NCI-H226 (cell line): ENCODE measurements at regions not wholly inside any gene's neighbourhood (a gene's known extent, or its start where the extent isn't known, plus 50 kb on each side); places are given as distances from the start of the nearest gene placed in this dataset.

Experiments used
- DNase-seq: peaks from one replicate; pipeline ENCODE4 v3.0.0-alpha.2; 2015

GRCh38 chr13:30026909-30027308, 176.5 kb upstream of the UBL3 start:
- no peak for DNase-seq

GRCh38 chr13:30026093-30026492, 175.7 kb upstream of the UBL3 start:
- DNase-seq = no peak

GRCh38 chr13:30025351-30025750, 174.9 kb upstream of the UBL3 start:
- no peak for DNase-seq

- DNase-seq = no peak
Measured at GRCh38 chr13:30024125-30024865, 173.9 kb upstream of the UBL3 start.

- no peak for DNase-seq
Measured at GRCh38 chr13:30023196-30023895, 172.9 kb upstream of the UBL3 start.

GRCh38 chr13:30022796-30023195, 172.4 kb upstream of the UBL3 start:
- no peak for DNase-seq

- DNase-seq = no peak
Measured at GRCh38 chr13:30022256-30022655, 171.8 kb upstream of the UBL3 start.

- DNase-seq = no peak
Measured at GRCh38 chr13:30021611-30022010, 171.2 kb upstream of the UBL3 start.

- DNase-seq = no peak
Measured at GRCh38 chr13:30020726-30021312, 170.4 kb upstream of the UBL3 start.

GRCh38 chr13:30019648-30020626, 169.5 kb upstream of the UBL3 start:
- no peak for DNase-seq

GRCh38 chr13:30017880-30018279, 167.5 kb upstream of the UBL3 start:
- no peak for DNase-seq

GRCh38 chr13:30016398-30016797, 166.0 kb upstream of the UBL3 start:
- no peak for DNase-seq

- DNase-seq = no peak
Measured at GRCh38 chr13:30009411-30009810, 159.0 kb upstream of the UBL3 start.

GRCh38 chr13:30006246-30006645, 155.8 kb upstream of the UBL3 start:
- DNase-seq = no peak

- DNase-seq = no peak
Measured at GRCh38 chr13:30004204-30004603, 153.8 kb upstream of the UBL3 start.

GRCh38 chr13:30002577-30002976, 152.2 kb upstream of the UBL3 start:
- peak; percentile 46 for DNase-seq

GRCh38 chr13:30000370-30000765, 150.0 kb upstream of the UBL3 start:
- DNase-seq = no peak

GRCh38 chr13:29999492-30000369, 149.3 kb upstream of the UBL3 start:
- no peak for DNase-seq

- no peak for DNase-seq
Measured at GRCh38 chr13:29996316-29996715, 145.9 kb upstream of the UBL3 start.

- no peak for DNase-seq
Measured at GRCh38 chr13:29994911-29995595, 144.6 kb upstream of the UBL3 start.
